GM12872 (cell line): ENCODE measurements at regions not wholly inside any gene's neighbourhood (a gene's known extent, or its start where the extent isn't known, plus 50 kb on each side); places are given as distances from the start of the nearest gene placed in this dataset.

Experiments used
- TF ChIP-seq, protein P1 (sequence below): IDR thresholded peaks from 3 replicates; pipeline ENCODE4 v1.5.1; 2011; ENCODE audit warnings: low read depth, mild to moderate bottlenecking, low read length, moderate library complexity; ENCODE audit not compliant: insufficient read depth

DNA sequence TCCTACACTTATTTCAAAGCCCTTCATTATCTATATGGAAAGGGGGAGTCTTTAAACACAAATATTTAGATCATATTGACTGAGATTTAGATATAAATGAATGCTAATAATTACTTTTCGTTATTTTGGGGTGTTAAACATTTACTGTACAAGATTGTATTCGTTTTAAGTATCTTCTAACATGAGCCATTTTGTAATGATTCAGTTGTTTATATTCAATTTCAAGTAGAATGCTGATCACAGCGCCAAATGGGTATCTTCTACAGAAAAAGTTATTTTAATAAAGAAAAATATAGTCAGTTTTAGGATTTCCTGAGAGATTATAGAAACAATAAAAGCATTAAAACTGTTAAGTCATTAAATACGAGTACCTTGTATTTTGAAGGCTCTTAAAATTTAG is 104.5 kb upstream of the HNRNPU start:
- TF ChIP-seq, protein P1, sequence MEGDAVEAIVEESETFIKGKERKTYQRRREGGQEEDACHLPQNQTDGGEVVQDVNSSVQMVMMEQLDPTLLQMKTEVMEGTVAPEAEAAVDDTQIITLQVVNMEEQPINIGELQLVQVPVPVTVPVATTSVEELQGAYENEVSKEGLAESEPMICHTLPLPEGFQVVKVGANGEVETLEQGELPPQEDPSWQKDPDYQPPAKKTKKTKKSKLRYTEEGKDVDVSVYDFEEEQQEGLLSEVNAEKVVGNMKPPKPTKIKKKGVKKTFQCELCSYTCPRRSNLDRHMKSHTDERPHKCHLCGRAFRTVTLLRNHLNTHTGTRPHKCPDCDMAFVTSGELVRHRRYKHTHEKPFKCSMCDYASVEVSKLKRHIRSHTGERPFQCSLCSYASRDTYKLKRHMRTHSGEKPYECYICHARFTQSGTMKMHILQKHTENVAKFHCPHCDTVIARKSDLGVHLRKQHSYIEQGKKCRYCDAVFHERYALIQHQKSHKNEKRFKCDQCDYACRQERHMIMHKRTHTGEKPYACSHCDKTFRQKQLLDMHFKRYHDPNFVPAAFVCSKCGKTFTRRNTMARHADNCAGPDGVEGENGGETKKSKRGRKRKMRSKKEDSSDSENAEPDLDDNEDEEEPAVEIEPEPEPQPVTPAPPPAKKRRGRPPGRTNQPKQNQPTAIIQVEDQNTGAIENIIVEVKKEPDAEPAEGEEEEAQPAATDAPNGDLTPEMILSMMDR = no peak

DNA sequence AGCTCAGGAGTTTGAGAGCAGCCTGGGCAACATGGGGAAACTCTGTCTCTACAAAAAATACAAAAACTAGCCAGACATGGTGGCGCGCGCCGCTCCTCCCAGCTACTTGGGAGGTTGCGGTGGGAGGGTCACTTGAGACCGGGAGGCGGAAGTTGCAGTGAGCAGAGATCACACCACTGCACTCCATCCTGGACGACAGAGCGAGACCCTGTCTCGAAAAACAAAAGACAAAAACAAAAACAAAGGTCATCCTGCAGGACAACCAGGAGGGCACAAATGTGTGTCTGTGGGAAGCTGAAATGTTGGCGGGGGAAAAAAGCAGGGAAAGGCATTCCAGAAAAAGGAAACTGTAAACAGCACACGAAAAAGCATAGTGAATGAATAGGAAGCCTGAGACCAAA is 104.1 kb upstream of the HNRNPU start:
- TF ChIP-seq, protein P1 = no peak

DNA sequence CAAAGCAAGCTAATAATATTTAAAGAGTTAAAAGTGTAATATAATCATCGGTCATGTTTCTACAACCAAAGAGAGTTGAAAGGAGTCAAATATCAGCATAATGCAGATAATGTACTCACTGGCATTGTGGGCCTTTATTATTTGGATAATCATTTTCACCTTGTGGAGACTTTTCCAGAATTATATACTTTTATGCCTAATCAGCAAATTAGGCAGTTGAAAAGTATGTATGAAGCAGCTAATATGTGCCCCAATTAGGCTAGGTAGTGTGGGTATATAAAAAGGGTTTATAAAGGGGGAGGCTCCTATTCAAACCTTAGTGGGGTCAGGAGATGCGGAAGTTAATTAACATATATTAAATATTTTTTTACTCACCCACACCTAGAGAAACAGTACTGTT is 102.8 kb upstream of the HNRNPU start:
- TF ChIP-seq, protein P1 = no peak

DNA sequence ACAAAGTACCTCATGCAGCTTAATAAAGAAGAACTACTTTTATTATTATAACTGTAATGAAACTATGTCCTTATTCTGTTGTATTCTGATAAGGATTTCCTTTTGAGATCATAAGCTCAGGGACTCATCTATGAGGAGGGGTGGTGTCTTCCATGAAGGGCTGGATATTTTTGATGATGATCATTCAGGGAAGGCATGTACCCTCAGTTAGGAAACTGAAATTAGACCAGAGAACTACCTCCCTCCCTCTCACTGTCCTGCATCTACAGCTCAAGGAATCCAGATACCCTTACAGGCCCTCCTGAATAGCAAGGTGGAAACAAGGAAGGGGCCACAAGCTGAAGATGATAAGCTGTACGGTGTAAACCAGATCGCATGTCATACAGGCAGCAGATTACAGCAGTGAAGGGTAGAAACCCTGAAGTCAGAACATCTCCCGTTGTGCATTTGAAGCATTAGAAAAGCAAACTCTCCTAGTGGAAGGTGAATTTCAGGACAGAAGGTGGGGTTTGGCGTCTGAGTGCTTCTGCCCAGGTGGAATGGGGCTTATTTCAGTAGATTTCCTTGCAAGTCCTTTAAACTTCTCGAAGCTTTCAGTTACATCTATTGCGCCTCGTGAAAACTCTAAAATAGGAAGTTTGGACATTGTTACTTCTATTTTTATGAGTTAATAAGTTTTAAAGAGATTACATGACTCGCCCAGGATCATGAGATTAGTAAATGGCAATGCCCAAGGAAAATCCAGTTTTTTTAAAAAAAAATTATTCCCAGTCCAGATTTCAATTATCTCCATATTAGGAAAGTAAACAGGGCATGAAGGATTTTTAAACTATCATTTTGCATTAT is 101.1 kb upstream of the HNRNPU start:
- TF ChIP-seq, protein P1 = no peak

DNA sequence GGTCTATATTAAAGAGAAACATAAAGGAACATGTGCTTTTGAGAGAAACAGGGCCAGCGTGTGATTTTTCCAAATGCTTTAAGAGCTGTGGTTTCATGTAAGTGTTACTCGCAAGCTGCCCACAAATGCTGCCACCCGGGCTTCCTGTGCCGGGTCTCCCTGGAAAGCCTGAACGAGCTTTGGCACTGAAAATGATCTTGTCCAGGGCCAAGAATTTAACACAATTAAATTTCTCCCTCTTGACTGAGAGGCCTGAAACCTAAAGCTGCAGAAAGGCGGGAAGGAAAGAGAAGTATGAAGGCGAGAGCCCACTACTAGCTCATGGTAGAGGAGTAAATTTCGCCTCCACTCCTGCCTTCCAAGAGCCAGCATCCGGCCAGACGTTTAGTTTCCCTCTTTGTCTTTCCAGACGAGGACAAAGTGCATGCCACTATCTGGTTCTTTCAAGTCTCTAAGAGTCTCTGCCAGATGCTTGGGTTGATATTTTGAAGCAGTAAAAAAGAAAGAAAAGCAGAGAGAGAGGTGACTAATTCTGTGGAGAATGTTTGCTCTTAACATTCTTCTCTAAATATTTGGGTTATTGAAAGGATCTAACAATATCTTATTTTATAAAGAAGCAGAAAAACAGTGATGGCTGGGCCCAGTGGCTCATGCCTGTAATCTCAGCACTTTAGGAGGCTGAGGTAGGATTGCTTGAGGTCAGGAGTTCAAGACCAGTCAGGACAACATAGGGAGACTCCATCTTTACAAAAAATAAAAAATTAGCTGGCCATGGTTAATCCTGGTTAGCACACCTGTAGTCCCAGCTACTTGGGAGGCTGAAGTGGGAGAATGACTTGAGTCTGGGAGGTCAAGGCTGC is 100.0 kb upstream of the HNRNPU start:
- TF ChIP-seq, protein P1 = no peak

DNA sequence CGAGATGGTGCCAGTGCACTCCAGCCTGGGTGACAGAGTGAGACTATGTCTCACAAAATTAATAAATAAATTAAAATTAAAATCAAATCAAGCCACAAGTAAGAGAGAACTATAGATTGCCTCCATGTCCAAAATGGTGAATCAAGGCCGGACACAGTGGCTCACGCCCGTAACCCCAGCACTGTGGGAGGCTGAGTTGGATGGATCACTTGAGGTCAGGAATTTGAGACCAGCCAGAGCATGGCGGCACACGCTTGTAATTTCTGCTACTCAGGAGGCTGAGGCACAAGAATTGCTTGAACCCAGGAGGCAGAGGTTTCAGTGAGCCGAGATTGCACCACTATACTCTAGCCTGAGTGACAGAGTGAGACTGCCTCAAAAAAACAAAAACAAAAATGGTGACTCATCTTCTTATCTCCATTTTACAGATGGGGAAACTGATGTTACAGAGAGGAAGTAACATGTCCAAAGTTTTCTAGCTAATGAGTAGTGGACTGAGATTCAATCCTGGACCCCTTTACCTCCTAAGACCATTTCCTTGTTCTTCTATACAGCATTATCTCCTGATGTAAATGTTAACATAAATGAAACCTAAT is 99.0 kb upstream of the HNRNPU start:
- TF ChIP-seq, protein P1 = no peak

DNA sequence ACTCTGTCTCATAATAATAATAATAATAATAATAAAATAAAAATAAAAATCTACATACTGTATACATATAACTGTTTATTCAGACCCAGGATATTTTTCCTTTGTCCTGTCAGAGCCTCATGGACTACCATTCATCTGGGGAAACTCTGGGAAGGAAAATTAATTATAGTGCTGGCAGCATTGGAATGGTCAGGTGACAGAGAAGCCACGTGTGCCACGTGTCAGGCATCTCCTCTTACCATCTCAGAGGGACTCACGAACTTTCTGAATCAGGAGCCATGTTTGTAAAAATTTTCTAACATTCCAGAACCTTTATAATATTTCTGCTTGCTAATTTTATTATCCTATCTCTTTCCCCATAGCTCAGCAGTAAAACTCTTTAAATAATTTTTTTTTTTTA is 97.8 kb upstream of the HNRNPU start:
- TF ChIP-seq, protein P1 = no peak
